Trophoblast cell (in vitro differentiated cells and primary cell): ENCODE measurements at regions not wholly inside any gene's neighbourhood (a gene's known extent, or its start where the extent isn't known, plus 50 kb on each side); places are given as distances from the start of the nearest gene placed in this dataset.
A peak's percentile ranks its signal among the peaks of the same experiment; 100 is the strongest.
"Not testable (repeated sequence)": the region's sequence is repeated elsewhere in the genome, so short reads cannot be mapped to it uniquely, and the experiment has no call there.

Source experiments
- DNase-seq, 2 donors: peaks; one replicate each; pipeline ENCODE4 v3.0.0-alpha.2; 2016
- H2AFZ ChIP-seq: 2 replicates; pipeline ENCODE4 v1.6.1; 2013; ENCODE audit warnings: low read length, moderate library complexity, mild to moderate bottlenecking; ENCODE audit not compliant: insufficient read depth, poor library complexity
- H2AK5ac ChIP-seq: 2 replicates; pipeline ENCODE4 v1.6.1; 2013; ENCODE audit warnings: mild to moderate bottlenecking, low read length
- H2BK120ac ChIP-seq: 2 replicates; pipeline ENCODE4 v1.6.1; 2013; ENCODE audit warnings: low read length, mild to moderate bottlenecking, moderate library complexity; ENCODE audit not compliant: insufficient read depth, poor library complexity
- H2BK12ac ChIP-seq: 2 replicates; pipeline ENCODE4 v1.6.1; 2013; ENCODE audit warnings: mild to moderate bottlenecking, low read length, moderate library complexity
- H2BK5ac ChIP-seq: 2 replicates; pipeline ENCODE4 v1.6.1; 2013; ENCODE audit warnings: low read length, low read depth, moderate library complexity, mild to moderate bottlenecking; ENCODE audit not compliant: poor library complexity
- H3K14ac ChIP-seq: 2 replicates; pipeline ENCODE4 v1.6.1; 2013; ENCODE audit warnings: mild to moderate bottlenecking, low read length
- H3K18ac ChIP-seq: 2 replicates; pipeline ENCODE4 v1.6.1; 2013; ENCODE audit warnings: mild to moderate bottlenecking, low read length
- H3K23ac ChIP-seq: 2 replicates; pipeline ENCODE4 v1.6.1; 2013; ENCODE audit warnings: low read length
- H3K27ac ChIP-seq: 2 replicates; pipeline ENCODE4 v1.5.1; 2013; ENCODE audit warnings: low read depth, mild to moderate bottlenecking, inconsistent platforms, low read length, moderate library complexity
- H3K27me3 ChIP-seq: 2 replicates; pipeline ENCODE4 v1.6.1; 2013; ENCODE audit warnings: inconsistent platforms, mild to moderate bottlenecking, low read length, moderate library complexity; ENCODE audit not compliant: insufficient read depth
- H3K36me3 ChIP-seq, 2 experiments: 1 replicate in 1 of 2; 2 replicates in 1 of 2; pipeline ENCODE4 v1.6.1; 2013; ENCODE audit warnings: low read length in 2 of 2, mild to moderate bottlenecking in 2 of 2, moderate library complexity in 1 of 2; ENCODE audit not compliant: insufficient read depth in 2 of 2, control insufficient read depth in 1 of 2
- H3K4ac ChIP-seq: 2 replicates; pipeline ENCODE4 v1.6.1; 2013; ENCODE audit warnings: low read depth, mild to moderate bottlenecking, low read length, moderate library complexity
- H3K4me1 ChIP-seq, 2 experiments: 1 replicate in 1 of 2; 2 replicates in 1 of 2; pipeline ENCODE4 v1.6.1; 2013; ENCODE audit warnings: low read length in 2 of 2, mild to moderate bottlenecking in 2 of 2, moderate library complexity in 1 of 2; ENCODE audit not compliant: insufficient read depth in 2 of 2, control insufficient read depth in 1 of 2
- H3K4me2 ChIP-seq: 2 replicates; pipeline ENCODE4 v1.6.1; 2013; ENCODE audit warnings: inconsistent platforms, mild to moderate bottlenecking, low read length, moderate library complexity
- H3K4me3 ChIP-seq: 2 replicates; pipeline ENCODE4 v1.5.1; 2013; ENCODE audit warnings: mild to moderate bottlenecking, low read depth, low read length, inconsistent platforms
- H3K79me1 ChIP-seq: one replicate; pipeline ENCODE4 v1.6.1; 2013; ENCODE audit warnings: low read length
- H3K79me2 ChIP-seq: 2 replicates; pipeline ENCODE4 v1.6.1; 2013; ENCODE audit warnings: low read length, mild to moderate bottlenecking; ENCODE audit not compliant: control insufficient read depth, insufficient read depth, poor library complexity
- H3K9ac ChIP-seq: 2 replicates; pipeline ENCODE4 v1.6.1; 2013; ENCODE audit warnings: mild to moderate bottlenecking, low read length
- H3K9me3 ChIP-seq: 2 replicates; pipeline ENCODE4 v1.6.1; 2013; ENCODE audit warnings: low read depth, mild to moderate bottlenecking, control low read depth, inconsistent platforms, low read length; ENCODE audit not compliant: insufficient read depth
- H4K12ac ChIP-seq: 2 replicates; pipeline ENCODE4 v1.6.1; 2013; ENCODE audit warnings: low read depth, mild to moderate bottlenecking, low read length, moderate library complexity
- H4K8ac ChIP-seq: 2 replicates; pipeline ENCODE4 v1.6.1; 2013; ENCODE audit warnings: low read depth, mild to moderate bottlenecking, low read length, moderate library complexity
- H4K91ac ChIP-seq: one replicate; pipeline ENCODE4 v1.6.1; 2013; ENCODE audit warnings: low read depth, mild to moderate bottlenecking, low read length, moderate library complexity
- WGBS: extraction: QIAGEN DNeasy Blood & Tissue Kit; methylation state at CpG from one replicate; pipeline ENCODE4 v1.1.7; 2013; ENCODE audit warnings: missing lambda C conversion rate; ENCODE audit not compliant: insufficient read length, insufficient coverage; ENCODE audit errors: extremely low coverage; 5-methylcytosine and 5-hydroxymethylcytosine counted together

DNA sequence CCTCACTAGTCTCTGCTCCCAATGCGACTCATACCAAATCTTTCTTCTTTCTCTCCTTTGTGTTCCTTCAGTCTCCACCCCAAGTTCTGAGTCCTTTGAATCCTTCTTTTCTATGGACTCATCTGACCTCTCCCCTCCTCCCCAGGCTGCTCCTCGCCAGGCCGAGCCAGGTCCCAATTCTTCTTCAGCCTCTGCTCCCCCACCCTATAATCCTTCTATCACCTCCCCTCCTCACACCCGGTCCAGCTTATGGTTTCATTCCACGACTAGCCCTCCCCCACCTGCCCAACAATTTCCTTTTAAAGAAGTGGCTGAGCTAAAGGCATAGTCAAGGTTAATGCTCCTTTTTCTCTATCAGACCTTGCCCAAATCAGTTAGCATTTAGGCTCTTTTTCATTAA, 518.5 kb downstream of the MATN1 start:
- no CpG with 5 or more reads among the region's 5 CpGs for WGBS

DNA sequence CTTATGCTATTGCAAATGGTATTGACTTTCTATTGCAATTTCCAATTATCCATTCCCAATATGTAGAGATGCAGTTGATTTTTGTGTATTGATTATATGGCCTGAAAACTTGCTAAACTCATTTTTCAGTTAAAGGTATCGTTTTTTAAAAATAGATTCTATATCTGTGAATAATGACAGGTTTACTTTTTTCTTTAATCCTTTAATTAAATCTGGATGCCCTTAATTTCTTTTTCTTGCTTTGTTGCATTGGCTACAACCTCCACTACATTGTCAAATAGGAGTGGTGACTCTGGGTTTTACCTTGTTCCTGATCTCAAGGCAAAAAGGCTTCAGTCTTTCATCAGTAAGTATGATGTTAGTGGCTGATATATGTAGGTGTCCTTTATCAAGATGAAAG, 522.4 kb downstream of the MATN1 start:
- H4K8ac ChIP-seq: no peak overlapping the region
- no peak overlapping the region for H3K4me3 ChIP-seq
- no peaks in the 10 kb centered on the region for H3K27me3 ChIP-seq
- no peak overlapping the region for H3K18ac ChIP-seq
- no peak overlapping the region for H2AFZ ChIP-seq
- no peak overlapping the region for H3K4ac ChIP-seq
- no peaks in the 10 kb centered on the region for H3K36me3 ChIP-seq
- no peak overlapping the region for H3K14ac ChIP-seq
- no peak overlapping the region for H3K4me2 ChIP-seq
- H3K4me1 ChIP-seq: no peaks in the 10 kb centered on the region
- DNase-seq: no peak
- H4K91ac ChIP-seq: no peak overlapping the region
- no peak overlapping the region for H3K9ac ChIP-seq
- no peak overlapping the region for H2BK5ac ChIP-seq
- H2BK120ac ChIP-seq: no peak overlapping the region
- H4K12ac ChIP-seq: no peak overlapping the region
- H2AK5ac ChIP-seq: no peak overlapping the region
- H2BK12ac ChIP-seq: no peak overlapping the region
- no peaks in the 10 kb centered on the region for H3K79me1 ChIP-seq
- no peak overlapping the region for H3K27ac ChIP-seq
- peaks cover 7% of the 10 kb centered on the region for H3K9me3 ChIP-seq
- no CpG with 5 or more reads among the region's 1 CpG for WGBS
- no peak overlapping the region for H3K23ac ChIP-seq
- no peaks in the 10 kb centered on the region for H3K79me2 ChIP-seq

More for the DNA sequence above, 518.5 kb downstream of the MATN1 start:
- not testable (repeated sequence) for H2AK5ac ChIP-seq, H3K9ac ChIP-seq, H4K12ac ChIP-seq, H4K8ac ChIP-seq, H3K4me3 ChIP-seq, H3K4me1 ChIP-seq, H2AFZ ChIP-seq, DNase-seq, H3K4me2 ChIP-seq, H3K79me2 ChIP-seq, H3K27ac ChIP-seq, H3K36me3 ChIP-seq, H3K9me3 ChIP-seq, H3K79me1 ChIP-seq, H3K4ac ChIP-seq, H2BK120ac ChIP-seq, H3K23ac ChIP-seq, H2BK5ac ChIP-seq, H3K14ac ChIP-seq, H3K18ac ChIP-seq, H3K27me3 ChIP-seq, H4K91ac ChIP-seq, H2BK12ac ChIP-seq

DNA sequence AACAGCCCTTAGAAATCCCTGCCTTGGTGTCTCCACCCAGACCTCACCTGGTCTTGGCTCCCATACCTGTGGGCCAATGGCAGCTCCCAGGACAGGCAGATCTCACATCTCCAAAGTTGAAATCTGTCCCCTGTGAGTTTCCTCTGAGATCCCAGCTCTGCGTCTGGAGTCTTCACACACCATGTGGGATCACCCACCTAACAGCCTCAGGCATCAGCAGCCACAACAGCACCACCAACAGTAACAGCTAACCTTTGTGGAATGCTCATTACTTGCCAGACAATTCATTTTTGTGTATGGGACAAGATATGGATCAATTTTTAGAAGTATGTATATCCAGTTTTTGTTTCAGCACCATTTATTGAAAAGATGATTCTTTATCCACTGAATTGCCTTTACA, 523.2 kb downstream of the MATN1 start:
- H3K4ac ChIP-seq: no peak overlapping the region
- H3K4me1 ChIP-seq: no peaks in the 10 kb centered on the region
- no peak overlapping the region for H3K23ac ChIP-seq
- no peak overlapping the region for H3K27ac ChIP-seq
- no peak overlapping the region for H3K4me3 ChIP-seq
- no peak overlapping the region for H3K9ac ChIP-seq
- no peaks in the 10 kb centered on the region for H3K79me2 ChIP-seq
- peak; percentile 64 to 76 for DNase-seq
- H3K9me3 ChIP-seq: peaks cover 7% of the 10 kb centered on the region
- H4K12ac ChIP-seq: no peak overlapping the region
- no peak overlapping the region for H3K14ac ChIP-seq
- WGBS: no CpG with 5 or more reads among the region's 1 CpG
- H2BK120ac ChIP-seq: no peak overlapping the region
- no peak overlapping the region for H4K91ac ChIP-seq
- H3K36me3 ChIP-seq: no peaks in the 10 kb centered on the region
- H2AK5ac ChIP-seq: no peak overlapping the region
- H3K79me1 ChIP-seq: no peaks in the 10 kb centered on the region
- no peaks in the 10 kb centered on the region for H3K27me3 ChIP-seq
- H4K8ac ChIP-seq: no peak overlapping the region
- no peak overlapping the region for H2BK5ac ChIP-seq
- H3K4me2 ChIP-seq: no peak overlapping the region
- no peak overlapping the region for H2BK12ac ChIP-seq
- H2AFZ ChIP-seq: no peak overlapping the region
- H3K18ac ChIP-seq: no peak overlapping the region

DNA sequence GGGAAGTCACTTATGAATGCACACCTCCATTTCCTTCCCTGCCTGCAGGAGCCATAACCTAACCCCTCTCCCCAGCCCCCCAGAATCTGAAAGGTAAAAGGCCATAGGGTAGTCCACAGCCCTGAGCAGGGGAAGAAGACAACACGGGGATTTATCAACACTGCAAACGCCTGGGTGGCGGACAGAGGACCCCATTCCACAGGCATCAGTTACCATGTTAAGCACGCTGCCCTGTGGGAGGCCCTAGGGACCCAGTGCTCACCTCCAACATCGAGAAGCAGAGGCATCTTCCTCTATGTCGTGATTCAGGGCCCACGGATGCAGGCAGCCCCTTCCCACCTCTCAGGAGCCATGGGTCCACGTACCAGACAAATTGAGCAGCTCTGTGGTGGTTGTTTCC, 523.8 kb downstream of the MATN1 start:
- H2AFZ ChIP-seq: no peak overlapping the region
- no peak overlapping the region for H3K4ac ChIP-seq
- H3K4me2 ChIP-seq: no peak overlapping the region
- no peak overlapping the region for H3K18ac ChIP-seq
- no peak overlapping the region for H3K14ac ChIP-seq
- H4K12ac ChIP-seq: no peak overlapping the region
- H3K4me1 ChIP-seq: no peaks in the 10 kb centered on the region
- no peak overlapping the region for H2BK120ac ChIP-seq
- H3K79me1 ChIP-seq: no peaks in the 10 kb centered on the region
- no peak overlapping the region for H4K8ac ChIP-seq
- H3K4me3 ChIP-seq: no peak overlapping the region
- no peak overlapping the region for H3K23ac ChIP-seq
- H2AK5ac ChIP-seq: no peak overlapping the region
- no peak overlapping the region for H4K91ac ChIP-seq
- H2BK5ac ChIP-seq: no peak overlapping the region
- WGBS: no CpG with 5 or more reads among the region's 8 CpGs
- DNase-seq: no peak
- no peaks in the 10 kb centered on the region for H3K27me3 ChIP-seq
- peaks cover 7% of the 10 kb centered on the region for H3K9me3 ChIP-seq
- H3K9ac ChIP-seq: no peak overlapping the region
- H3K27ac ChIP-seq: no peak overlapping the region
- H3K36me3 ChIP-seq: no peaks in the 10 kb centered on the region
- H2BK12ac ChIP-seq: no peak overlapping the region
- no peaks in the 10 kb centered on the region for H3K79me2 ChIP-seq
